WTC11 (cell line): ENCODE measurements at regions not wholly inside any gene's neighbourhood (a gene's known extent, or its start where the extent isn't known, plus 50 kb on each side); places are given as distances from the start of the nearest gene placed in this dataset.
A peak's percentile ranks its signal among the peaks of the same experiment; 100 is the strongest.

Experiments used
- ATAC-seq: fragments of 200-7000 bp; cut with Tn5 transposase; 2 replicates; pipeline ENCODE4 v1.10.0; 2021; ENCODE audit warnings: mild to moderate bottlenecking, moderate library complexity
- CTCF ChIA-PET: fragments of 300-600 bp; sonication (Branson Sonifier 250); formaldehyde crosslinking; loops from one replicate; lab custom pipeline; 2021; ENCODE audit warnings: antibody characterized with exemption; lab: Charles Lee
- POLR2A ChIA-PET: fragments of 350-600 bp; sonication (Branson Sonifier 250); formaldehyde crosslinking; loops from one replicate; lab custom pipeline; 2021; ENCODE audit warnings: antibody characterized with exemption; lab: Charles Lee
- DNase-seq: peaks from one replicate; pipeline ENCODE4 v3.0.0; 2021; ENCODE audit warnings: low spot score
- H3K27ac Mint-ChIP-seq: 2 replicates; pipeline ENCODE4 v1.8.0; 2021; ENCODE audit warnings: mixed read lengths
- H3K27me3 Mint-ChIP-seq: 2 replicates; pipeline ENCODE4 v1.8.0; 2021; ENCODE audit warnings: low read depth, mild to moderate bottlenecking, moderate library complexity, mixed read lengths
- H3K36me3 Mint-ChIP-seq: 2 replicates; pipeline ENCODE4 v1.8.0; 2021; ENCODE audit warnings: mixed read lengths
- H3K4me1 Mint-ChIP-seq: 2 replicates; pipeline ENCODE4 v1.8.0; 2022; ENCODE audit warnings: mixed read lengths
- H3K4me3 Mint-ChIP-seq: 2 replicates; pipeline ENCODE4 v1.8.0; 2021; ENCODE audit warnings: mild to moderate bottlenecking, moderate library complexity, mixed read lengths
- H3K9me3 Mint-ChIP-seq: 2 replicates; pipeline ENCODE4 v1.8.0; 2021; ENCODE audit warnings: mixed read lengths
- ATF1 ChIP-seq: sonication (generic); formaldehyde crosslinking; IDR thresholded peaks from 2 replicates; pipeline ENCODE4 v1.8.1; 2023; ENCODE audit warnings: mild to moderate bottlenecking, moderate library complexity, missing genetic modification reagents
- CBFB ChIP-seq: sonication (generic); formaldehyde crosslinking; IDR thresholded peaks from 2 replicates; pipeline ENCODE4 v1.8.1; 2022; ENCODE audit warnings: mild to moderate bottlenecking, low read depth, missing genetic modification reagents
- FOXK1 ChIP-seq: sonication (generic); formaldehyde crosslinking; IDR thresholded peaks from 2 replicates; pipeline ENCODE4 v1.8.0; 2022; ENCODE audit warnings: mild to moderate bottlenecking, moderate library complexity, missing genetic modification reagents
- FOXP1 ChIP-seq: sonication (generic); formaldehyde crosslinking; IDR thresholded peaks from 2 replicates; pipeline ENCODE4 v1.8.0; 2022; ENCODE audit warnings: missing genetic modification reagents, mild to moderate bottlenecking, moderate library complexity, borderline replicate concordance
- JUN ChIP-seq: sonication (generic); formaldehyde crosslinking; IDR thresholded peaks from 2 replicates; pipeline ENCODE4 v1.8.0; 2023; ENCODE audit warnings: mild to moderate bottlenecking, missing genetic modification reagents
- KAT7 ChIP-seq: sonication (generic); formaldehyde crosslinking; IDR thresholded peaks from 2 replicates; pipeline ENCODE4 v1.8.1; 2023; ENCODE audit warnings: missing genetic modification reagents, mild to moderate bottlenecking, borderline replicate concordance
- NFE2L1 ChIP-seq: sonication (generic); formaldehyde crosslinking; IDR thresholded peaks from 2 replicates; pipeline ENCODE4 v1.8.1; 2023; ENCODE audit warnings: missing genetic modification reagents
- RORB ChIP-seq: fragments of 250-450 bp; sonication (Bioruptor Pico); IDR thresholded peaks from 2 replicates; pipeline ENCODE4 v1.9.0; 2021; ENCODE audit warnings: mild to moderate bottlenecking
- SP1 ChIP-seq: sonication (generic); formaldehyde crosslinking; conservative IDR thresholded peaks from 2 replicates; pipeline ENCODE4 v1.8.1; 2022; ENCODE audit warnings: missing genetic modification reagents
- TEAD1 ChIP-seq: sonication (generic); formaldehyde crosslinking; IDR thresholded peaks from 2 replicates; pipeline ENCODE4 v1.8.0; 2022; ENCODE audit warnings: mild to moderate bottlenecking, missing genetic modification reagents
- TF ChIP-seq, protein P1 (sequence below): fragments of 200-600 bp; IDR thresholded peaks from 2 replicates; pipeline ENCODE4 v1.8.0; 2022; ENCODE audit warnings: antibody characterized with exemption
- TF ChIP-seq, protein P2 (sequence below): sonication (generic); formaldehyde crosslinking; IDR thresholded peaks from 2 replicates; pipeline ENCODE4 v1.8.1; 2022; ENCODE audit warnings: mild to moderate bottlenecking, moderate library complexity, missing genetic modification reagents
- TF ChIP-seq, protein P3 (sequence below): sonication (generic); formaldehyde crosslinking; IDR thresholded peaks from 2 replicates; pipeline ENCODE4 v1.8.0; 2023; ENCODE audit warnings: missing genetic modification reagents
- TF ChIP-seq, protein P4 (sequence below): sonication (generic); formaldehyde crosslinking; conservative IDR thresholded peaks from 2 replicates; pipeline ENCODE4 v1.8.1; 2023; ENCODE audit warnings: mild to moderate bottlenecking, low read depth, missing genetic modification reagents, moderate library complexity
- TF ChIP-seq, protein P5 (sequence below): sonication (generic); formaldehyde crosslinking; IDR thresholded peaks from 2 replicates; pipeline ENCODE4 v1.8.1; 2022; ENCODE audit warnings: missing genetic modification reagents, borderline replicate concordance
- TF ChIP-seq, protein P6 (sequence below): sonication (generic); formaldehyde crosslinking; IDR thresholded peaks from 2 replicates; pipeline ENCODE4 v1.8.1; 2023; ENCODE audit warnings: mild to moderate bottlenecking, missing genetic modification reagents

DNA sequence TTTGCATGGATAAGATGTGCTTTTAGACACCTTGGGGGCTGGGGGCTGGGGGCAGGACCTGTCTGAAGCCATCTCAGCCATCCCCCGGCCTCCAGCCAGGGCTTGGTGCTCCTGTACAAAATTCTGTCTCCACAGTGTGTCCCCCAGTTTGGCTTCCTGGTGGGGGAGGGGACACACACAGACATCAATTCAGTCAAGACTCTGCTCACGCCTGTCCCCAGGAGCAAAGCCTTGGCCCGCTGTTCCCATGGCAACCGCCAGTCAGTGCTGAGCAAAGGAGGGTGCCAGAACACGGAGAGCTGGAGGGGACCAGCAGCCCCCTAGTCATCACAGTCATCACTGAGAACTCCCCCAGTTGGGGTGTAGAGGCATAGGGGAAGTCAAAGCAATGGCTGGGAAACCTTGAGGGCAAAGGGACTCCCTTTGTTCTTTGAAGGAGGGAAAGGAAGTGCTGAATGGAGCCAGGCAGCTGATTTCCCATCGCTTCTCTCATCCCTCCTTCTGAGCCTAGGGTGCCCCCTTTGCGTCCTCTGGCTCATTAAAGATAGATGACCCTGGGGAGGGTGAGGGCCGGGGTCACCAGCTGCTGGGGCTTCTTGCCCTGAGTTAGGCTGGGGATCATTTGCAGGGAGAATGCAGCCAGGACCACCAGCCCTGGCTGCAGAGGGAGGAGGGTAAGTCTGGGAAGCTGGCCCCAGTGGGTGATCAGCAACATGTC, 134.9 kb upstream of the IPO9 start (continued):
- TF ChIP-seq, protein P1, sequence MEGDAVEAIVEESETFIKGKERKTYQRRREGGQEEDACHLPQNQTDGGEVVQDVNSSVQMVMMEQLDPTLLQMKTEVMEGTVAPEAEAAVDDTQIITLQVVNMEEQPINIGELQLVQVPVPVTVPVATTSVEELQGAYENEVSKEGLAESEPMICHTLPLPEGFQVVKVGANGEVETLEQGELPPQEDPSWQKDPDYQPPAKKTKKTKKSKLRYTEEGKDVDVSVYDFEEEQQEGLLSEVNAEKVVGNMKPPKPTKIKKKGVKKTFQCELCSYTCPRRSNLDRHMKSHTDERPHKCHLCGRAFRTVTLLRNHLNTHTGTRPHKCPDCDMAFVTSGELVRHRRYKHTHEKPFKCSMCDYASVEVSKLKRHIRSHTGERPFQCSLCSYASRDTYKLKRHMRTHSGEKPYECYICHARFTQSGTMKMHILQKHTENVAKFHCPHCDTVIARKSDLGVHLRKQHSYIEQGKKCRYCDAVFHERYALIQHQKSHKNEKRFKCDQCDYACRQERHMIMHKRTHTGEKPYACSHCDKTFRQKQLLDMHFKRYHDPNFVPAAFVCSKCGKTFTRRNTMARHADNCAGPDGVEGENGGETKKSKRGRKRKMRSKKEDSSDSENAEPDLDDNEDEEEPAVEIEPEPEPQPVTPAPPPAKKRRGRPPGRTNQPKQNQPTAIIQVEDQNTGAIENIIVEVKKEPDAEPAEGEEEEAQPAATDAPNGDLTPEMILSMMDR, result no peak
- TF ChIP-seq, protein P2, sequence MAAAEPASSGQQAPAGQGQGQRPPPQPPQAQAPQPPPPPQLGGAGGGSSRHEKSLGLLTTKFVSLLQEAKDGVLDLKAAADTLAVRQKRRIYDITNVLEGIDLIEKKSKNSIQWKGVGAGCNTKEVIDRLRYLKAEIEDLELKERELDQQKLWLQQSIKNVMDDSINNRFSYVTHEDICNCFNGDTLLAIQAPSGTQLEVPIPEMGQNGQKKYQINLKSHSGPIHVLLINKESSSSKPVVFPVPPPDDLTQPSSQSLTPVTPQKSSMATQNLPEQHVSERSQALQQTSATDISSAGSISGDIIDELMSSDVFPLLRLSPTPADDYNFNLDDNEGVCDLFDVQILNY (CRISPR knock-in tag), result no peak

DNA sequence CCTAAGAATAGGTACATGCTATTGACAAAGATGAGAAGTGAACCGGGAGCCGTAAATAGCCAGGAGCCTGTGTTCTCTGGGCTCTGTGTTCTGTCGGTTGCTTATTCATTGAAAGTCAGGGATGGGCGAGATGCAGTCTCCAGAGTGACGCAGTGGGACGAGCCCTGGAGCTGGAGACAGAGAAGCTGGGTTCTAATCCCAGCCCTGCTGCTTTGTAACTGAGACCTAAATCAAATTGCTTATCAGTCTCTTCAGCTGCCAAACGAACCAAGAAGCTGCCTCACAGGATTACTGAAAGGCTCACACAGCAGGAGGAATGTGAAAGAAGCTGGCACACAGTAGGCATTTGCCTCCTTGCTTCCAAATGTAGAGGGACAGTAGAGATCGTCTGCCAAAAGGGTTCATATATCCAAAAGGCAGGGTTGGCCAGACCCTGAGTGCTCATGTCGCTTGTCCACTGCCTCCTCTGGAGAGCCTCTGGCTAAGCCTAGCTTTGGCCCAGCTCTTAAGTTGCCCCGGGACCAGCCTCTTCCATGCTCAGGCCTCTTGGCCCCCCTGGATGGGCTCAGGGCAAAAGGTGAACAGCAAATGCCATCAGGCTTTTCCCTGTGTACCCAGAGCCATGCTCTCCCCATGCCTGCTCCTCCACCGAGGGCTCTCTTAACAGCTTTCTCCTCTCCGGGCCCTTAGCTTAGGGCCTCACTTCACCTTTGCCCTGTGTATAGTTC, 134.2 kb upstream of the IPO9 start:
- ChIA-PET CTCF (interaction anchor here (0.7 to 4.6 kb wide), 10 partner anchors 10 to 666 kb away, joined by 3 to 26 read pairs (median 6); no protein-coding TSS in a partner anchor), POLR2A (no interaction called here)
- H3K36me3 Mint-ChIP-seq, result 0 out of 2 replicates have a peak, but pooled peaks cover 2% of the 10 kb centered on the region
- ATAC-seq (peak; percentile 22), DNase-seq (no peak)
- H3K4me1 Mint-ChIP-seq, result peaks cover 9% of the 10 kb centered on the region
- H3K9me3 Mint-ChIP-seq, result peaks cover 3% of the 10 kb centered on the region; the same call in 1 of the 2 replicates
- 0 out of 2 replicates have a peak overlapping the region, but pooled peaks have one; percentile 29 for H3K27ac Mint-ChIP-seq
- H3K27me3 Mint-ChIP-seq, result no peaks in the 10 kb centered on the region; the same call in 1 of the 2 replicates
- no peak overlapping the region for H3K4me3 Mint-ChIP-seq
- TF ChIP-seq FOXP1 (CRISPR knock-in tag) (no peak), KAT7 (CRISPR knock-in tag) (no peak), RORB (CRISPR knock-in tag) (no peak), FOXK1 (CRISPR knock-in tag) (no peak)
- TF ChIP-seq, protein P3, sequence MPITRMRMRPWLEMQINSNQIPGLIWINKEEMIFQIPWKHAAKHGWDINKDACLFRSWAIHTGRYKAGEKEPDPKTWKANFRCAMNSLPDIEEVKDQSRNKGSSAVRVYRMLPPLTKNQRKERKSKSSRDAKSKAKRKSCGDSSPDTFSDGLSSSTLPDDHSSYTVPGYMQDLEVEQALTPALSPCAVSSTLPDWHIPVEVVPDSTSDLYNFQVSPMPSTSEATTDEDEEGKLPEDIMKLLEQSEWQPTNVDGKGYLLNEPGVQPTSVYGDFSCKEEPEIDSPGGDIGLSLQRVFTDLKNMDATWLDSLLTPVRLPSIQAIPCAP, result no peak
- TF ChIP-seq, protein P4, sequence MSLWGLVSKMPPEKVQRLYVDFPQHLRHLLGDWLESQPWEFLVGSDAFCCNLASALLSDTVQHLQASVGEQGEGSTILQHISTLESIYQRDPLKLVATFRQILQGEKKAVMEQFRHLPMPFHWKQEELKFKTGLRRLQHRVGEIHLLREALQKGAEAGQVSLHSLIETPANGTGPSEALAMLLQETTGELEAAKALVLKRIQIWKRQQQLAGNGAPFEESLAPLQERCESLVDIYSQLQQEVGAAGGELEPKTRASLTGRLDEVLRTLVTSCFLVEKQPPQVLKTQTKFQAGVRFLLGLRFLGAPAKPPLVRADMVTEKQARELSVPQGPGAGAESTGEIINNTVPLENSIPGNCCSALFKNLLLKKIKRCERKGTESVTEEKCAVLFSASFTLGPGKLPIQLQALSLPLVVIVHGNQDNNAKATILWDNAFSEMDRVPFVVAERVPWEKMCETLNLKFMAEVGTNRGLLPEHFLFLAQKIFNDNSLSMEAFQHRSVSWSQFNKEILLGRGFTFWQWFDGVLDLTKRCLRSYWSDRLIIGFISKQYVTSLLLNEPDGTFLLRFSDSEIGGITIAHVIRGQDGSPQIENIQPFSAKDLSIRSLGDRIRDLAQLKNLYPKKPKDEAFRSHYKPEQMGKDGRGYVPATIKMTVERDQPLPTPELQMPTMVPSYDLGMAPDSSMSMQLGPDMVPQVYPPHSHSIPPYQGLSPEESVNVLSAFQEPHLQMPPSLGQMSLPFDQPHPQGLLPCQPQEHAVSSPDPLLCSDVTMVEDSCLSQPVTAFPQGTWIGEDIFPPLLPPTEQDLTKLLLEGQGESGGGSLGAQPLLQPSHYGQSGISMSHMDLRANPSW, result no peak
- TF ChIP-seq, all 79 proteins: peak for 0

DNA sequence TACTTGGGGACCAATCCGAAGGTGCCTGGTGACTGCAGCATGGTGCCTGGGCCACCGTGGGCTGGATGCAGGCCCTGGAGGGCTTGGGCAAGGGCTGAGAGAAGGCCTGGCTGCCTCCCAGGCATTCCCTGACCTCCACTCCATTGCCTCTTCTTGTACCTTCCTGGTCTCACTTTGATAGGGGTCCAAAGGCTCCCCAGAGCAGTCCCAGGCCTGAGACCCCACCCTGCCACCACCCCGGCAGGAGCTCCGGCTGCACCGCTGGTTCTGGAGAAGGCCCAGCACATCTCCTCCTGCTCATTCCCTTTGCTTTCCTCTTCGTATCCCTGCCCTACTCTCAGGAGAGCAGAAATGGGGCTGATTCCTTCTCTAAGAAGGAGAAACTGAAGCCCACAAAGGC, 133.3 kb upstream of the IPO9 start:
- H3K4me1 Mint-ChIP-seq, result peaks cover 9% of the 10 kb centered on the region
- H3K4me3 Mint-ChIP-seq, result no peak overlapping the region
- peaks cover 5% of the 10 kb centered on the region; the same call in 1 of the 2 replicates for H3K36me3 Mint-ChIP-seq
- peaks cover 4% of the 10 kb centered on the region; the same call in 1 of the 2 replicates for H3K9me3 Mint-ChIP-seq
- POLR2A ChIA-PET, result no interaction called here
- DNase-seq (no peak), ATAC-seq (no peak)
- peak overlapping the region; percentile 18; the same call in 1 of the 2 replicates for H3K27ac Mint-ChIP-seq
- no peaks in the 10 kb centered on the region; the same call in 1 of the 2 replicates for H3K27me3 Mint-ChIP-seq
- CTCF ChIA-PET, result interaction anchor here (0.6 to 4.6 kb wide), 9 partner anchors 9 to 183 kb away, joined by 3 to 26 read pairs (median 6); no protein-coding TSS in a partner anchor
- TF ChIP-seq TEAD1 (CRISPR knock-in tag) (no peak), NFE2L1 (no peak), ATF1 (CRISPR knock-in tag) (no peak), KAT7 (CRISPR knock-in tag) (no peak), SP1 (CRISPR knock-in tag) (no peak), CBFB (CRISPR knock-in tag) (no peak), JUN (no peak)
- TF ChIP-seq, protein P5, sequence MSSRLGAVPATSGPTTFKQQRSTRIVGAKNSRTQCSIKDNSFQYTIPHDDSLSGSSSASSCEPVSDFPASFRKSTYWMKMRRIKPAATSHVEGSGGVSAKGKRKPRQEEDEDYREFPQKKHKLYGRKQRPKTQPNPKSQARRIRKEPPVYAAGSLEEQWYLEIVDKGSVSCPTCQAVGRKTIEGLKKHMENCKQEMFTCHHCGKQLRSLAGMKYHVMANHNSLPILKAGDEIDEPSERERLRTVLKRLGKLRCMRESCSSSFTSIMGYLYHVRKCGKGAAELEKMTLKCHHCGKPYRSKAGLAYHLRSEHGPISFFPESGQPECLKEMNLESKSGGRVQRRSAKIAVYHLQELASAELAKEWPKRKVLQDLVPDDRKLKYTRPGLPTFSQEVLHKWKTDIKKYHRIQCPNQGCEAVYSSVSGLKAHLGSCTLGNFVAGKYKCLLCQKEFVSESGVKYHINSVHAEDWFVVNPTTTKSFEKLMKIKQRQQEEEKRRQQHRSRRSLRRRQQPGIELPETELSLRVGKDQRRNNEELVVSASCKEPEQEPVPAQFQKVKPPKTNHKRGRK, result no peak
- TF ChIP-seq, protein P1, result no peak
- TF ChIP-seq, protein P6, sequence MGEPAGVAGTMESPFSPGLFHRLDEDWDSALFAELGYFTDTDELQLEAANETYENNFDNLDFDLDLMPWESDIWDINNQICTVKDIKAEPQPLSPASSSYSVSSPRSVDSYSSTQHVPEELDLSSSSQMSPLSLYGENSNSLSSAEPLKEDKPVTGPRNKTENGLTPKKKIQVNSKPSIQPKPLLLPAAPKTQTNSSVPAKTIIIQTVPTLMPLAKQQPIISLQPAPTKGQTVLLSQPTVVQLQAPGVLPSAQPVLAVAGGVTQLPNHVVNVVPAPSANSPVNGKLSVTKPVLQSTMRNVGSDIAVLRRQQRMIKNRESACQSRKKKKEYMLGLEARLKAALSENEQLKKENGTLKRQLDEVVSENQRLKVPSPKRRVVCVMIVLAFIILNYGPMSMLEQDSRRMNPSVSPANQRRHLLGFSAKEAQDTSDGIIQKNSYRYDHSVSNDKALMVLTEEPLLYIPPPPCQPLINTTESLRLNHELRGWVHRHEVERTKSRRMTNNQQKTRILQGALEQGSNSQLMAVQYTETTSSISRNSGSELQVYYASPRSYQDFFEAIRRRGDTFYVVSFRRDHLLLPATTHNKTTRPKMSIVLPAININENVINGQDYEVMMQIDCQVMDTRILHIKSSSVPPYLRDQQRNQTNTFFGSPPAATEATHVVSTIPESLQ (CRISPR knock-in tag), result no peak
